ENCODE measurements at regions not wholly inside any gene's neighbourhood (a gene's known extent, or its start where the extent isn't known, plus 50 kb on each side); places are given as distances from the start of the nearest gene placed in this dataset.

DNA sequence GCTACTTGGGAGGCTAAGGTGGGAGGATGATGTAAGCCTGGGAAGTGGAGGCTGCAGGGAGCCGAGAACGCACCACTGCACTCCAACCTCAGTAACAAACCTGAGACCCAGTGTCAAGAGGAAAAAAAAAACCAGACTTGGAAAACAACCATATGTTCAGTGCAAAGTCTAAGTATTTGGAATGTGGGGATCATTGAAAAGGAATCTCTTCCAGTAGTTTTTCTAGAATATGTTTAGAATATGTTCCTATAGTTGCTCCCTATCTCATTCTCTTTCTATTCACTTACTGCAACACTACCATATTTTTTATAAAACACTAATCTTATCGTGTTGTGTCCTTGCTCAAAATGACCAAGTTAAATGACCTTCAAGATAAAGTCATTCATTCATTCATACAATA lies 423.5 kb upstream of the SOX5 start:
- no peak for TF ChIP-seq POLR2A (IDR thresholded peaks at IDR 0.05; ENCODE audit: low read depth, low read length)
- TF ChIP-seq, protein P1, sequence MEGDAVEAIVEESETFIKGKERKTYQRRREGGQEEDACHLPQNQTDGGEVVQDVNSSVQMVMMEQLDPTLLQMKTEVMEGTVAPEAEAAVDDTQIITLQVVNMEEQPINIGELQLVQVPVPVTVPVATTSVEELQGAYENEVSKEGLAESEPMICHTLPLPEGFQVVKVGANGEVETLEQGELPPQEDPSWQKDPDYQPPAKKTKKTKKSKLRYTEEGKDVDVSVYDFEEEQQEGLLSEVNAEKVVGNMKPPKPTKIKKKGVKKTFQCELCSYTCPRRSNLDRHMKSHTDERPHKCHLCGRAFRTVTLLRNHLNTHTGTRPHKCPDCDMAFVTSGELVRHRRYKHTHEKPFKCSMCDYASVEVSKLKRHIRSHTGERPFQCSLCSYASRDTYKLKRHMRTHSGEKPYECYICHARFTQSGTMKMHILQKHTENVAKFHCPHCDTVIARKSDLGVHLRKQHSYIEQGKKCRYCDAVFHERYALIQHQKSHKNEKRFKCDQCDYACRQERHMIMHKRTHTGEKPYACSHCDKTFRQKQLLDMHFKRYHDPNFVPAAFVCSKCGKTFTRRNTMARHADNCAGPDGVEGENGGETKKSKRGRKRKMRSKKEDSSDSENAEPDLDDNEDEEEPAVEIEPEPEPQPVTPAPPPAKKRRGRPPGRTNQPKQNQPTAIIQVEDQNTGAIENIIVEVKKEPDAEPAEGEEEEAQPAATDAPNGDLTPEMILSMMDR (IDR thresholded peaks at IDR 0.05; ENCODE audit: extremely low read depth in 1 of 2, insufficient read depth in 1 of 2, low read depth in 1 of 2, low read length in 2 of 2), result no peak
- TF ChIP-seq, protein P2, sequence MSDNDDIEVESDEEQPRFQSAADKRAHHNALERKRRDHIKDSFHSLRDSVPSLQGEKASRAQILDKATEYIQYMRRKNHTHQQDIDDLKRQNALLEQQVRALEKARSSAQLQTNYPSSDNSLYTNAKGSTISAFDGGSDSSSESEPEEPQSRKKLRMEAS (IDR thresholded peaks at IDR 0.05; ENCODE audit: insufficient read depth, insufficient read length), result no peak
